HG03139 (cell line): ENCODE measurements at regions not wholly inside any gene's neighbourhood (a gene's known extent, or its start where the extent isn't known, plus 50 kb on each side); places are given as distances from the start of the nearest gene placed in this dataset.

Source experiments
- ATAC-seq: cut with Tn5 transposase; IDR thresholded peaks from one replicate; pipeline ENCODE4 v1.9.1; 2021; ENCODE audit not compliant: unreplicated experiment

GRCh38 chr2:104433657-104434056, 420.3 kb upstream of the POU3F3 start:
- ATAC-seq: no peak

DNA sequence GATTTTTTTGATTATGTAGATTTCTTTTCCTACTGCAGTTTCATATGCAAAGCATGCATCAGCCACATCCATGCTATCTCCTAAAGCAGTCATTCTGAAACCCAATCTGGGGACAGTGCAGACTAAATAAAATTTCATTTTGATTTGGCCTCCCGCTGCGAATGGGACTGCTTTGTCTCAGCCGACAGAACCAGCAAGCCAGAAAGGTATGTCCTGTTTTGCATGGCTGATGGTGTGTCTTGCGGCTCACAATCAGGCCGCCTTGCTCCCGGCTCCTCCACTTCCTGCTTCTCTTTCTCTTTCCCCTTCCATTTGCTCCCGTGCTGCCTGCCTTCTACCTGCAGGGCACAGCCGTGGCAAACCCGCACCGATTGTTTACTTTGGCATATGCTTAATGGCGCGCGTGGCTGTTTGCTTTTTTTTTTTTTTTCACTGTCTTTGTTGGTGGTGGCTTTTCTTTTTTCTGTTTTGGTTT, 419.6 kb upstream of the POU3F3 start:
- peak; percentile 65 for ATAC-seq

GRCh38 chr2:104434966-104435365, 418.9 kb upstream of the POU3F3 start:
- ATAC-seq: no peak

GRCh38 chr2:104438481-104438880, 415.4 kb upstream of the POU3F3 start:
- ATAC-seq: no peak

DNA sequence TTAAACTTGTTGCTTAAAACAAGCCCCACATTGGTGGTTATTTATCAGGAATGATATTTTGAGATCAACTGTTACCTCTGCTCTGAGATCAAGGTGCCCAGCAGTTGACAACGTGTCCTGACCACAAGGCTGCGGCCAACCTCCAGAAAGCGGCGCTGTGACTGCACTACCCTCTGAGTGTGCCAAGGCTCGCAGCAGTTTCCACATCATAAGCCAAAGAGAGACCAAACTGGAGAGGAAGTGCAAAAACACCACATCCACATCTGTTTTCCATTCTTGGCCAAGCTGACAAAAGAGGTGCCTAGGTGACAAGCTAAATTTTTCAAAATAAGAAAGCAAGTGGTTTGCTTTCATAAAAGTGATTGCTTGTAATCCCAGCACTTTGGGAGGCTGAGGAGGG, 410.8 kb upstream of the POU3F3 start:
- no peak for ATAC-seq

- ATAC-seq: no peak
Measured at GRCh38 chr2:104444392-104444791, 409.5 kb upstream of the POU3F3 start.

DNA sequence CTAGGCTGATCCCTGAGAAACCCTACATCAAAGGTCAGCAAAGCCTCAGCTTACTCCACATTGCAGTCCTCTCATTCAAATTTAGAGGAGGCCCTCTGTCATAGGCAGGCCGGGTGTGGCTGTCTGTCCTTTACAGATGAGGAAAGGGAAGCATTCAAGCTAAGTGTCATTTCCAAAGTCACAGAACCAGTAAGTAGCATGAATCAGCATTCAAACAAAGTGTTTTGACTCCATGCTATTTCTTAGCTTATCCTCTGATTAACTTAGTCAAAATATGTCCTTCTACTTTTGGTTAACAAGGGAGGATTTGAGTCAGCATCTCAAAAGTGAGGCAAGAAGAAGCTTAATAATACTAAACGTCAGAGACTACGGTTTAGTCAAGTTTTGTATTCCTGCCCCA, 409.0 kb upstream of the POU3F3 start:
- ATAC-seq: no peak

- ATAC-seq: no peak
Measured at GRCh38 chr2:104447831-104448434, 406.0 kb upstream of the POU3F3 start.

DNA sequence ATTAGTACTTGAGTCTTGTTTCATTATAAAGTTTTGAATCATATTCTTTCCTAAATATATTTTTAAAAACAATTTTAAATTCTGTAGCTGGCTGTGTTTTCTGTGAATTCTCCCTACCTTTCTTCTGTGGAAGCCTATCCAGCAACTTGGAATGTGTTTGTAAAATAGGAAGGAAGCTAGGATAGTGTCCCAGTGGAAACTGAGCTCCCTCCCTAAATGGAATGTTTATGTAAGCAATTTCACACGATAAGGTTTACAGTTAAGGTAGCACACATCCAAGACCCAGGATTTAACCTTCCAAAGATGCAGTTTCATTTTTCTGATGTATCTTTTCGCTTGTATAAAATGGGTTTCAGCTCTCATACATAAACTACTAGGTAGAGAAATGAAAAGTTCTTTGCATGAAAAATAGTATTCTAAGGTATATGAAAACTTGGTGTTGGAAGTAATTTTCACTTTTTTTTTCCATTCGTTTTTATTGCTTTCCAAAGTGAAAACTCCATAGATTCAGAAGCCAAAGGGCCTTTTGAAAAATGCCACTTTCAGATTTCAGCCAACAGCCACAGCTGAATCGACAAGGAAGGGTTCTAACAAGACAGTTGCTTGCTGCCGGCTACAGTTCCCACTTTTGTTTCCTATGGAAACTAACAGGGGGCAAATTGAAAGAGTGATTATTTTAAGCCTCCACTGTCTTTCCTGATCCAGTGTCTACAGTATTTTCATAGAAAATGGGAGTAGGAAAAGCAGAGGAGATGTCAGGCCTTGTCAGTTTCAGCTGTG, 405.1 kb upstream of the POU3F3 start:
- ATAC-seq: no peak

GRCh38 chr2:104452558-104452957, 401.4 kb upstream of the POU3F3 start:
- no peak for ATAC-seq

DNA sequence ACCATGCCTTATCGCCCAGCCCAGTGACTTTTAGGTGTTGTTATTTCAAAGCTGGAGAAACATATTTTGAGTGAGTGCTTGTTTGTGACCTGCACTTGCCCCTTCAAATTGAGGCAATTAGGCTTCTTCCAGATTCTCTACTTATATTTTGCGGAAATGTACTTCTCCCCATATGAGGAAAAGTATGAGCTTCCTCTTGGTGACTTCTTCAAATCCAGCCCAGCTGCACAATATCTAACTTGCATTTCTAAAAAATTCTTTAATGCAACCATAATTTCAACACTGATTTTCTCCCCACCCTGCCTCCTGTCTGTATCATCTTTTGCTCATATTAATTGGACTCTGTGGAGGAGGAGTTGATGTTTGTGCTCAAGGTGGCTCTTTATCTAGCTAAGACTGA, 391.2 kb upstream of the POU3F3 start:
- ATAC-seq: no peak

- no peak for ATAC-seq
Measured at GRCh38 chr2:104465981-104466380, 387.9 kb upstream of the POU3F3 start.

- no peak for ATAC-seq
Measured at GRCh38 chr2:104468846-104469245, 385.1 kb upstream of the POU3F3 start.

- ATAC-seq: no peak
Measured at GRCh38 chr2:104472076-104472475, 381.8 kb upstream of the POU3F3 start.

DNA sequence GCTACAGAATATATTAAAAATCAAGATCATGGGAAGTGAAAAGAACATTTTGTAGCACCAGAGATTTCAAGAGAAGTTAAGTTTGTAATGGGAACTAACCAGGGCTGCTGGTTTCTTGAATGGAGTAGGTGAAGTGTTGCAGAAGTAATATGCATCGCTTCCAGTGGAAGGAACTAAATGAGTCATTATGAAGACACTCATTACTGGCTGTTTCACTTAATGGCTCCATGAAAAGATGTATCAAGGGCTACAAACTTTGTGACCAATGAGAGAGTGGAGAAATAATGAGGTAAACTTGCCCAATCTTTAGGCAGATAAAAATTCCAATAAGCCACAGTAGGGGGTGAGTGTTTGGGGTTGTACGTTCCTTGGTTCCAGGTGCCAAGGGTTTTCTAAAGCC, 380.4 kb upstream of the POU3F3 start:
- no peak for ATAC-seq

- ATAC-seq: no peak
Measured at GRCh38 chr2:104474716-104475115, 379.2 kb upstream of the POU3F3 start.

DNA sequence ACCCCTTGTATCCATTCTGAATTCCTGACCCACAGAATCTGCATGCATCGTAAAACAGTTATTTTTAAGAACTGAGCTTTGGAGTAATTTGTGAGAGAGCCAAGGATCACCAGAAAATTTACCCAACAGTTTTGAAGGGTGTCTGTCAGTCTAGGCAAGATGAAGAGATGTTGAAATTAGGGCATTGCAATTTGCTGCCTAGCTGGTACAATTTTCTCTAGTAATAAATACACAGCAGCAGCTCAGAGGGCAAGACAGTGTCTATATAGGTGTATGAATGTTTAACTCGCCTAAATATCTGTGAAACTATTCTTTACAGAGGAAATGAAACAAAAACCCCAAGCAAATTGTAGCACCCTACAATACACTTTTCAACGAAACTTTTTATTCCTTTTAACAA, 377.8 kb upstream of the POU3F3 start:
- no peak for ATAC-seq

- ATAC-seq: no peak
Measured at GRCh38 chr2:104476563-104476988, 377.3 kb upstream of the POU3F3 start.

DNA sequence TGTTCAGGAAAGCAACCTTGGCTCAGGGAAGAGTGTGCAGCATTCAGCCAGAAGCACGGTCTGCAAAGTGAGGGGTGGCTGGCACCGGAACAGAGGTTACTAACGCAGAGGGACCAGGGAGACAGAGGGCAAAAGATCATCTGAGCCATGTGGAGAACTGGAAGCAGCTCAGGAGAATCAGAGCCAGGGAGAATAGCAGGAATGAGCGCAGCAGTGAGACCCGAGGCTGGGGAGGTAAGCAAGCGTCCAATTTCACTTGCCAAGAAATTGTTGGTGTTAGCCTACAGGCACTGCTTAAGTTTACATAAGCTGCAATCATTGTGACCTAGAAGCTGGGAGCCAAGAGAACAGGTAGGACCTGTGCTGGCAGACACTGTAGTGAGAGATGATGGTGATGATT, 372.6 kb upstream of the POU3F3 start:
- no peak for ATAC-seq

GRCh38 chr2:104487366-104487765, 366.5 kb upstream of the POU3F3 start:
- ATAC-seq: no peak

DNA sequence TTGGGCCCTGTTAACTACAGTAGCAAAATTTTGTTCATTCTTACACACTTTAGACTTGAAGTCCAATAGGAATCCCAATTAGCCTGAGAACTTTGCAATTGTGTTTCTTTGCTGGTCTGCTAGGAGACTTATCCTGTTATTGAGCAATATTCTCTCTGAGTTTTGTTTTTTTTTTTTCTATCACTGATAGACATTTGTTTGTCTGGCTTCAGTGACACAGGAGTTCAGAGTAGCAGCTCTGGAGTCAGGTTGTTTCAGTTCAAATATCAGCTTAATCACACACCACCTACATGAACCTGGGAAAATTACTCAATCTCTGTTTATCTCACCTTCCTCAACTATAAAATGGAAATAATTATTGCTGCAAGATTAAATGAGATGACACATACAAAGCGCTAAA, 360.2 kb upstream of the POU3F3 start:
- ATAC-seq: no peak

DNA sequence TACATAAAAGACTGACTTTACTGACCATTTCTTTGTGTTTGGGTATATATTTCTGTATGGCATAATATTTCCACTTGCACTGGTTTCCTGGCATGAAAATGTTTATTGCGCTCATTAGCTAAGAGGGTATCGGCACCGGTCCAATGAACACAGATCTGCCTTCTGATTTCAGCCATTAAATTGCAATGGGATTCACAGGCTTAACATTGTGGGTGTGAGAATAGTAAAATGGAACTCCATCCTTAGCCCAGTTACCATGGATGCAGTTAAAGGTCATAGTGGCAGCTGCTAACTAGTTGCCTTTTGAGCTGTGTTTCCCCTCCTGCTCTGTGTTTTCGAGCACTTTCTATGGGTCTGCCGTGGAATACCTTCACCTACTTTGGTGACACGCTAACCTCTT, 352.6 kb upstream of the POU3F3 start:
- no peak for ATAC-seq

- no peak for ATAC-seq
Measured at GRCh38 chr2:104501929-104502328, 352.0 kb upstream of the POU3F3 start.
